ENCODE measurements at regions not wholly inside any gene's neighbourhood (a gene's known extent, or its start where the extent isn't known, plus 50 kb on each side); places are given as distances from the start of the nearest gene placed in this dataset.
"Not testable (repeated sequence)": the region's sequence is repeated elsewhere in the genome, so short reads cannot be mapped to it uniquely, and the experiment has no call there.

DNA sequence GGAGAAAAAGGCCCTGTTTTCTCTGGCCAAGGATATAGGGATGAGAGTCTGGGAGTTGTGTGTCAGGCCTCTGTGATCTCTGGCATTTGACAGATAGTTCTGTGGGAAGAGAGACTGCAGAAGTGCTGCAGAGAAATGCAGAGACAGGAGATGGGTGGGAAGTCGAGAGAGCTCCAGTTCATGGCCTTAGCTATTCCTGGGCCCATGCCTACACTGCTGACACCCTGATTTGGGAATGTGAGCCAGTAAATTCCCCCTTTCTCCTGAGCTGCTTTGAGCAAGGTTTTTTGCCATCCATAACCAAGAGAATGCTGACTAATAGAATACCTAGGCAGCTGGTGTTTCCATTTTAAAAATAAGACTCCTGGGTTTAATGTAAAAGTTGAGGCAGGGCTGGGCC is 59.3 kb downstream of the EBLN2 start:
- no peak for DNase-seq

DNA sequence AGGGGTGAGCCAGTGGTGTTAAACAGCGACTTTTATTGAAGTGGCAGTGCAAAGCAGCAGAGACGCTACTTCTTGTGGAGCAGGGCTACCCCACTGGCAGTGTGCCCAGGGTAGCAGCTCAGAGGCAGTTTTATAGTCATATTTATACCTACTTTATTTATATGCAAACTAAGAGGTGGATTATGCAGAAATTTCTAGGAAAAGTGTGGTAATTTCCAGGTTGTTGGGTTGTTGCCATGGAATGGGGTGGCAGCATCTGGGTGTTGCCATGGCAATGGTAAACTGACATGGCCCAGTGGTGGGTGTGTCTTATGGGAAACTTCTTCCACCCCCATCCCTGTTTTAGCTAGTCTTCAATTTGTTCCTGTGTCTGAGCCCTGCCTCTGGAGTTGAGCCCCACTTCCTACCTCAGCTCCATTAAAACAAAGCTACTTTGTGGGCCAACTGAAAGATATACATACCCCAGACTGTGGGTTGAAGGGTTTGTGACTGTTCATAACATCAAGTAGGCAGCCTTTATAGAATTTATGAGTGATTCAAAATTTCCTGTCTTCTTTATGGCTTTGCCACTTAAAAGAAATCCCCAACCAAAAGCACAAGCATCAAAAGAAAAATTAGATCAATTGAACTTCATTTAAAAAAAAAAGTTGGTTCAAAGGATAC is 60.3 kb downstream of the EBLN2 start:
- DNase-seq: no peak

DNA sequence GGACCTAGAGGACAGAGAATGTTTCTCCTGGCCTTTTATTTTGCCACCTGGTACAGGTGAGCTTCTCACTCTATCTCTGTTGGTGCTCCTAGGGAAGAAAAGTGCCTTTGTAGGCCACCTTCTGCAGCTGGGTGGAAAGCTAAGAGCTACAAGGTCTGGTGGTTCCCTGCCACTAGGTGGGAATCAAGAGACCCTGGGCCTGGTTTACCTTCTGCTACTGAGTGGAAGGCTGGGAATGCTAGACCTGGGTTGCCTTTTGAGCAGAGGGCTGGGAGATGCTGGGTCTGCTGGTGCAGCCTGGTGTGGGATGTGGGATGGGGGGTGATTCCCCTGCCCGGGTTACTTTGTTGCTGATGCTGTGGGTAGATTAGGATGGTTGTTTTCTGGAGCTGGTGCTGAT is 72.6 kb downstream of the EBLN2 start:
- DNase-seq: no peak

DNA sequence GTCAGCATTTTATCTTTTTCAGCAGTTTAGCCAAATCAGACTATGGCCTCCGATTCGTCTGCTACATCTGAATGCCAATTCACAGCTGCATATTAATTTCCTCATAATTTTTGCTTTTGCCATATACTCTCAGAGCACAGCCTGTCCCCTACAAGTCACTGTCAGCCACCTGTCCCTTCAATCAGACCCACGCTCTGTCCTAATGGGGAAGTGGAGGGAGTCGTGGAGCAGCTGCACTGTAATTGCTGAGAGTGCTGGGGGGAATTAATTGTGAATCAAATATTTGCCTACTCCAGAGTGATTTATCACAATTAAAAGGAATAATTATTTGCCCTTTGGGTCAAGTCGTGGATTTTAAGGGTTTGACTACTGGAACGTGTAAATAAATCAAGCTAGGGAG is 75.5 kb downstream of the EBLN2 start:
- DNase-seq: no peak

DNA sequence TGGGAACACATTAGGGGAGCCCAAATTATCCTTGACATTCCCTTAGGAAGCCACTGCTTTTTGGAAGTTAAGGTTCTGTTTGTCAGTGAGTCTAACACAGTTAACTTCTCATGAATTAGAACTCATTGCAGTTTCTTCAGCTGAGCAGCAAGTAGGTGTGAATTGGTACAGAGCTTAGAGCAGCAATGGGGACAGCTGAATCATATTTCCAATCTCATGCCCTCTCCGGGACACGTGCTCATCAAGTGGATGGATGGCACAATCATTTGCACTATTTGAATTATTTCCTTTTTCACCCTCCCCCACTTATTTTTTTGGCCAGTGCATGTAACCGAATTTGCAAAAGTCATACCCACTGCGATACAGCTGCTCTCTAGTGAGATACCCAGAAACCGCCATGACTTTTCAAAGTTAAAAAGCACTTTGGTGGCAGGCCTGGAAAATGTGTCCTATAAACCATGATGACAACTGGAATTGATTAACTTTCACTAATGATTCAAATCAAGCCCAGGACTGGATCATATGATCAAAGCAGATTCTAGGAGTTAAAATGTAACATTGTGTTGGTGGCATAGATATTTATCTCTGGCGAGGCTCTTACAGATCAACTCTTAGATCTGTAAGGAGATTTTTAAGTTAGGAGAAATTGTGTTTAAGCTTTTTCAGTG is 76.4 kb downstream of the EBLN2 start:
- no peak for DNase-seq

DNA sequence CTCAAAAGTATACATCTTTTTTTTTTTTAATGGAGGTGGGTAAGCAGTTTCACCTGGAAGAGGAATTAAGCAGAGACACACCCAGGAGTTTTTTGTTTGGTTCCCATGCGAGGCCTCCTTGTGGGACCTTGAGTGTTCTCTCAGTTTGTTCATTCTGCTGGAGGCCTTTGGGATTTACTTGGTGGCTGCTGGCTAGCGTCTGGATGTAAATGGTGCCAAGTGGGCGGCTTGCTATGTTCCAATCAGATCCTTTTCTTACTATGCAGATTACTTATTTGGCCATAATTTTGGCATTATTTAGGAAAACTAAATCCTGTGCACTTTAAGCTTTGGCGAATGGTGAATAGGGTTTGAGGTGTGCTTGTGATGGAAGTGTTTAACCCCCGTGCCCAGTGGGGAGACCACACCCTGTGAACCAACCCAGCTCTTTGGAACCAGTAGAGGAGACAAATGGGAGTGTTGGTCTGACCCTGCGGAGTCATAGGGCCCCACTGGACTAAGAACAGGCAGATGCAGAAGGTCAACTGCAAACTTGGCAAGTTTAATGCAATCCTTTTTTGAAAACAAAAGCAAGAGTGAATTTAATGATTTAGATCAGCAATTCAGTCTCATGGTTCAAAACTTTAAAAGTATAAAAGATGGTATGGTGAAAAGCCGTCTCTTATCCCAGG is 79.4 kb downstream of the EBLN2 start:
- no peak for DNase-seq

DNA sequence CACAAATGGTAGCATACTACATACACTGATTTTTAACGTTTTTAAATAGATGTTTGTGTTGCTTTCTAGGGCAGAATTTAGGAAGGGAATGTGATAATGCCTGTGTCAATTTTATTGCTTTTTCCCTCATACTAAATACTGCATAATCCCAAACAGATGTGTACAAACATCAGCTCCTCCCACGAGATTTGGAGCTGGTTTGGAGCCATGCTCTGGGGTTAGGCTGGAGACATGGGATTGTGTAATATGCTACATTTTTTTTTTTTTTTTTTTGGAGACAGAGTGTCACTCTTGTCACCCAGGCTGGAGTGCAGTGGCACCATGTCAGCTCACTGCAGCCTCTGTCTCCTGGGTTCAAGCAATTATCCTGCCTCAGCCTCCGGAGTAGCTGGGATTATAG is 80.1 kb downstream of the EBLN2 start:
- no peak for DNase-seq

DNA sequence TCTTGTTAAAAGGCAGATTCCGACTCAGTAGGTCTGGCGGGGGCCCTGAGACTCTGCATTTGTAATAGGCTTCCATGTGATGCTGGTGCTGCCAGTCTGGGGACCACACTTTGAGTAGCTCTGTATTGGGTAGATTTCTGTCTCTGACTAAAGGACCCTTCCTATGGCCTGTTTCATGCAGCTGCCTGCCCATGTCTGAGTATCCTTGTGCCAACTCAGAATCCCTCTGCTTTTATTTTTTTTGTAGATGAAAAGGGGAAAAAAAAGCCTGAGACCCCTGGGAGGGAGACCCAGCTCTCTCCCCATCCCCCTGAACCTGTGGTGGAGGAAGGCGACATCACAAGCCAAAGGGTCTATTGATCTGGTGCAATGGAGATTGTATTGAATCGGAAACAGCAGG is 81.9 kb downstream of the EBLN2 start:
- no peak for DNase-seq

DNA sequence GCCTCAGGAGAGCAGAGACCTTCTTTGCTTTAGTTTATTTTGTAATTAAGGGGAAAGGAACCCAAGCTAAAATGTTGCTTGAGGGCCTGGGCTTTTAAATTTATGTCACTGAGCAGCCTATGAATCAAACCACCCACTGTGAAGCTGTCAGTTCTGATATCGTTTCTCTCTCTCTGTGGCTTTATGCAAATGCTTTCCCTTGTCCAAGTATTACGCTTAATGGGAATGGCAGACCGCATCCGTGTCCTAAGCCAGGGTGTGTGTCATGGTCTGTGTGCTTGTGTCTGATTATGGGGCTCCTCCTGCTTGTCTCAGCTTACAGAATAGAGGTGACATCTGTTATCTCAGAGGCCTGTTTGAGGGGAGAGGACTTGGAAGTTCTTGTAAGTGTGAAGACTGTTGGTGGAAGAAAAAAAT is 82.4 kb downstream of the EBLN2 start:
- DNase-seq: no peak

DNA sequence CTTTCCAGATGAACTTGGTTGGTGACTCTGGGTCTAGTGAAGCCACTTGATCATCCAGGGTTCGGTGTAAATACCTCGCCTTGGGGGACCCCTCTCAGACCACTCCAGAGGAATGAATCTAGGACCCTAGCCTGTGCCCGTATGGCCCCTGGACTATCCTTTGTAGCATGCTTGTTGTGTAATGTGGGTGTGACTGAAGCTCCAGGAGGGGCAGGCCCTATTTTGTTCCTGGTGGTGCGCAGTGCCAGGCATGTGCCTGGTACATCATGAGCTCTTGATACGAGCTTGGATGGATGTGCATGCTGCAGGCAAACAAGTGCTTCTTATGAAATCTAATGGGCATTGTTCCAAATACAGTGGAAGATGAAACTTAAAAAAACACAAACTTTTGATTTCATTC is 82.8 kb downstream of the EBLN2 start:
- DNase-seq: no peak

DNA sequence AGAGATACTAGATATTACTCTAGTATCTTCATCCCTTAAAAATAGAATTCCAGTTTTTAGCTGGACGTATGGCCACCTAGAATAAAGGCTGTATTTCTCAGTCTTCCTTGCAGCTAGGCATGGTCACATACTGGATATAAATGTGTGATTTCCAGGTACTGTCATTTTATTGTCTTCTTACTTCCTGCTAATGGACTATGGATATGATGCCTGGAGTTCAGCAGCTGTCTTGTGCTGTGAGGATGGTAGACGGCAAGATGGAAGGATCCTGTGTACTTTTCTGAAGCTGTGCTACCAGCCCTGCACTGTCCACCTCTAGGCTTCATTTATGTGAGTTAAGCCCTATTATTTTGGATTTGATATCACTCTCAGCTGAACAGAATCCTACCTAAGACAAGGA is 83.4 kb downstream of the EBLN2 start:
- no peak for DNase-seq

DNA sequence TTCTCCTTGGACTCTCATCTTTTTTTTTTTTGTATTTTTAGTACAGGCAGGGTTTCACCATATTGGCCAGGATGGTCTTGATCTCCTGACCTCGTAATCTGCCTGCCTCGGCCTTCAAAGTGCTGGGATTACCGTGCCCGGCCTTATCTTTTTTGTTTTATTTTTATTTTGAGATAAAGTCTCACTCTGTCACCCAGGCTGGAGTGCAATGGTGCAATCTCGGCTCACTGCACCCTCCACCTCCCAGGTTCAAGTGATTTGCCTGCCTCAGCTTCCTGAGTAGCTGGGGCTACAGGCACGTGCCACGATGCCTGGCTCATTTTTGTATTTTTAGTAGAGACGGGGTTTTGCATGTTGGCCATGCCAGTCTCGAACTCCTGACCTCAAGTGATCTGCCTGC is 86.0 kb downstream of the EBLN2 start:
- DNase-seq: not testable (repeated sequence)

DNA sequence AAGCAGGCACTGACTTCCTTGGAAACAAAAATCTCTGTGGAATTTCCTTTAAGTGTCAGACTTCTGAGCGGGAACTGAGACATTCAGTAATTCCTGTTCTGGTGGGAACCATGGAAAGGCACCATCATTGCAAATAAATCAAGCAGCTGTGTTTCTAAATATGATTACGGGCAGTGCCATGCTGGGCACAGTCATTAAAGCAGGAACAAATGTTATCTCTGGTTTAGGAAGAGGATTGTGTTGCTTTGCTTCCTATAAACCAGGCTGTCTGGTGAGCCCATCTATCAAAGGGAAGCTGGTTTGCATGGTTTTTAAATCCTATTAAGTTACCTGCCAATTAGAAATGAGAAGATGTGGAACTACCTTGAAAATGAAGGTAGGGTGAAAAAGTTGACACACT is 86.7 kb downstream of the EBLN2 start:
- no peak for DNase-seq

DNA sequence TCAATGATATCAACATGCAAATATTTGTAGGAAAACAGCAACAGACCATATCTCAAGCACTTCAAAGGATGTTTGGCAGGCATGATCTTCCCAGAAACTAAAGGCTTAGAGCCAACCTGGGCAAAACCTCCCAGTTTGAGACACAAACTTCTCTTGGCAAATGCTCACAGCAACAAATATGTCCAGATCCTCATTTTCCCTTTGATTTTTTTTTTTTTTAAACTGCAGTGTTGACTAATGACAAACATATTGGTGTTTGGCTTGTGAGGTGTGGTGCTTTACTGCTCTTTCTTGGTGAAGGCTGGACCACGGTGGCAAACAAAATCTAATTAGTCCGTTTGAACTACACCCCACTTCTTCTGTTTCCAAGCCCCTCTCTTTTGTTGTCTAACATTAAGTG is 87.2 kb downstream of the EBLN2 start:
- peak; percentile 38 to 54 for DNase-seq

DNA sequence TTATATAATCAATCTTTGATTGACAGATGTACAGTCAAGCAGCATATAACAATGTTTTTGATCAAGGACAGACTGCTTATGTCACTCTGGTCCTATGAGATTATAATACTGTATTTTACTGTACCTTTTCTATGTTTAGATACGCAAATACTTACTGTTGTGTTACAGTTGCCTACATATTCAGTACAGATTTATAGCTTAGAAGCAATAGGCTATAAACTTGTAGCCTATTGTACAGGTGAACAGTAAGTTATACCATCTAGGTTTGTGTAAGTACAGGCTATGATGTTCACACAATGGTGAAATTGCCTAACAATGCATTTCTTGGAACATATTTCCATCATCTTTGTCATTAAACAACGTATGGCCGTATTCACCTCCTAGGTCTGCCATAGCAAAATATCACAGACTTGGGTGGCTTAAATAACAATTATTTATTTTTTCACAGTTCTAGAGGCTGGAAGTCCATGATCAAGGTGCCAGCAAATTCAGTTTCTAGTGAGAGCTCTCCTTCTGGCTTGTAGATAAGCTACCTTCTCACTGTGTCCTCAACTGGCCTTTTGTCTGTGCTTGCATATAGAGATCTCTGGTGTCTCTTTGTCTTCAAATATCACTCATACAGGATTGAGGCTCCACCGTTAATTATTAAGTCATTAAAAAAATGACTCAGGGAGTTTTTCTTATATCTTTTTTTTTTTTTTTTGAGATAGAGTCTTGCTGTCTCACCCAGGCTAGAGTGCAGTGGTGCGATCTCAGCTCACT is 89.1 kb downstream of the EBLN2 start:
- DNase-seq: no peak

DNA sequence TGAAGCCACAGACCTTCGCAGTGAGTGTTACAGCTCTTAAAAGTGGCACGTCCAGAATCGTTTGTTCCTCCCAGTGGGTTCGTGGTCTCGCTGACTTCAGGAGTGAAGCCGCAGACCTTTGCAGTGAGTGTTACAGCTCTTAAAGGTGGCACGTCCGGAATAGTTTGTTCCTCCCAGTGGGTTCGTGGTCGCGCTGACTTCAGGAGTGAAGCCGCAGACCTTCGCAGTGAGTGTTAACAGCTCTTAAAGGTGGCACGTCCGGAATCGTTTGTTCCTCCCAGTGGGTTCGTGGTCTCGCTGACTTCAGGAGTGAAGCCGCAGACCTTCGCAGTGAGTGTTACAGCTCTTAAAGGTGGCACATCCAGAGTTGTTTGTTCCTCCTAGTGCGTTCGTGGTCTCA is 91.1 kb downstream of the EBLN2 start:
- not testable (repeated sequence) for DNase-seq

DNA sequence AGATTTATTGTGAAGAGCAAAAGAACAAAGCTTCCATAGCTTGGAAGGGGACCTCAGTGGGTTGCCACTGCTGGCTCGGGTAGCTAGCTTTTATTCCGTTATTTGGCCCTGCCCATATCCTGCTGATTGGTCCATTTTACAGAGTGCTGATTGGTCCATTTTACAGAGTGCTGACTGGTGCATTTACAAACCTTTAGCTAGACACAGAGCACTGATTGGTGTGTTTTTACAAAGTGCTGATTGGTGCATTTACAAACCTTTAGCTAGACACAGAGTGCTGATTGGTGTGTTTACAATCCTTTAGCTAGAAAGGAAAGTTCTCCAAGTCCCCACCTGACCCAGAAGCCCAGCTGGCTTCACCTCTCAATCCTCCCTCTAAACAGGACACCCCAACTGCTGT is 91.6 kb downstream of the EBLN2 start:
- DNase-seq: not testable (repeated sequence)

DNA sequence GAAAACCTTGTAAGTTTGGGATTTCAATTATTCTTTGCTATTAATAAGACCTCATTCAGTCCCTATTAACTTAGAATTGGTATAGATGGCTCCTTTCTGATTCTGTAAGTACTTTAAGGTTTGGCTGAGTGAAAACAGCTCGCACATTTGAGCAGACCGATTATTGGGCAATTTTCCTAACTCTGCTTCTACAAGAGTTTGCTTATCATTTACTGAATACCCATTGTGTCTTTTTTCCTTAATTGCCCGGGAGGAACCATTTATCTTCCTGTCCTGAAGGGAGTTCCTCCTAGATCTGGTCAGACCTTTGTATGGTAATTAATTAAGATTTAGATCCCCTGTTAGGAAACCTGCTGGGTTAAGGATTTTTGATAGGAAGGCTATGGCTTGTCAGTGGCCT is 92.8 kb downstream of the EBLN2 start:
- peak in 1 of 2 donors; percentile 15 for DNase-seq

DNA sequence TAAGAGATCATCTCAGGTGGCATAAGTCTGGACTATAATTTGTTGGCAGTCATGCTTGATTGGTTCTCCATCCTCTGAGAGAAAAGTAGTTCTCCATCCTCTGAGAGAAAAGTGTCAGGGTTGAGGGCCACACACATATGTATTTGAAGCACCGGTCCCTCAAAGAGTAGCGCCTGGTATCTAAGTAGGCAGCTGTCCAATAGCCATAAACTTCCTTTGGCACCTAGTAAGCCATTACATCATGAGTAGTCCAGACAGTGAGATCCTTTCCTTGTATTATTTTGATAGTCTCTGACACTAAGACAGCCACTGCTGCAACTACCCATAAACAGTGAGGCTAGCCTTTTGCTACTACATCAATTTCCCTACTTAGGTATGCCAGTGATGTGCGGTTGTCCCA is 94.0 kb downstream of the EBLN2 start:
- not testable (repeated sequence) for DNase-seq

DNA sequence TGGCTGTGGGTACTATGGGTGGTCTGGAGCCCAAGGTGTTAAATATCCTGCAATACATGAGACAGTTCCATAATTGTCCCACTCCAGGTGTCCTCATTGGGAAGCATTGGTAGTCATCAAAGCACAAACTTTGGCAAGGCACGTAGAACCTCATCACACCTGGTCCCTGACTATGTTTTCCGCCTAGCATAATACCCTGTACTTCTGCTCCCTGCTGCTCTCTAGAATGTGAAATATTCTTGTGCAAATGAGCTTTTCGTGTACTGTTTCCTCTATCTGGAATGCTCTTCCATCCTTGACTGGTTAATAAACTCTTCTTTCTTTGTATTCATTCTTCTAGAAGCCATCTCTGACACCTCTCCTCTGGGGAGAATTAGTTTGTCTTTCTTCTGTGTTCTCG is 103.2 kb downstream of the EBLN2 start:
- DNase-seq: no peak

DNA sequence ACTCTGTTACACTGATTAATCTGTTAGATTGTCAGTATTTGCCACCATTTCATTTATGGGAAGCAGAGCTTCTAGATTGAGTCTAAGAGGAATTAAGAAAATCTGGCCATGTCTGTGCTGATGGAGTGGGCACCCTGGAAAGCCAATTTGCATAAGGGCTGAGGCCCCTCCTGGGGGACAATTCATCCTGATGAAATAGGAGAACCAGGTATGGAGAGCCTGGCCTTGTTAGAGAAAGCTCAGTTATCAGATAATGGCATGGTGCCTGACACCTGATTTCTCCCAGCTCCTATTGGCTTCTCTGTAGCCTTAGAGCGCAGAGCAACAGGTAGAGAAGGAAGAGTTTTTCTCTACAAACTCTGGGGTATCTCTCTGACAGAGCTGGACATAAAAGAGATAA is 114.2 kb downstream of the EBLN2 start:
- DNase-seq: no peak

DNA sequence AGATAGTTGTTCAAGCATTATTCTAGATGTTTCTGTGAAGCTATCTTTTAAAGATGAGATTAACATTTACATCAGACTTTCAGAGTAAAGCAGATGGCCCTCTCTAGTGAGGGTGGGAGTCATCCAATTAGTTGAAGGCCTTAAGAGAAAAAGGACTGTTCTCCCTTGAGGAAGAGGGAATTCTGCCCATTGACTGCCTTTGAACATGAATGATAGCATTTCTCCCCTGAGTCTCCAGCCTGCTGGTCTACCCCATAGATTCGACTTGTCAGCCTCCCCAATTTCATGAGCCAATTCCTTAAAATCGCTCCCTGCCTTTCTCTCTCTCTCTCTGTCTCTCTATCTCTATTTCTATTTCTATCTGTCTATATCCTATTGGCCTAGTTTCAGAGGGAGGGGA is 115.5 kb downstream of the EBLN2 start:
- no peak for DNase-seq

DNA sequence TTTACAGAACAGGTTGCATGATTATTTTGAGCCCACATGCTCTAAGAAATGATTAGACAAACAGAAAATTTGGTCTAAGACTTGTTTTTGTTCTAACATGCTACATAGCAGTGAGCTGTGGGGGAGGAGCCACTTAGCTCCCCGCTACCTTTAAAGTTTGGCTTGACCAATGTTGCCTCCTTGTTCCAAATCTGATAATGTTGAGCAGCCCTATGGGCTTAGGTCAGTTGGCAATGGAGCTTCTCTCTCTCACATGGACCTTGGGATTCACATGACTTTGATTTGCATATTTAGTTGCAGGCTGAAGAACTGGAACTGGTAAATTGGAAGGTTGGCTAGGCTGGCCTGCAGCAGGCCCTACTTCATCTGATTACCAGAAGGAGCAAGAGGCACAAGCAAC is 116.4 kb downstream of the EBLN2 start:
- no peak for DNase-seq

All from right lung (tissue), 2 donors.